Hematopoietic multipotent progenitor cell treated with erythropoietin and hydrocortisone succinate and interleukin-3 and kit ligand, for 17 days (in vitro differentiated cells): ENCODE measurements at regions not wholly inside any gene's neighbourhood (a gene's known extent, or its start where the extent isn't known, plus 50 kb on each side); places are given as distances from the start of the nearest gene placed in this dataset.

Experiments used
- DNase-seq: peaks from one replicate; pipeline ENCODE4 v3.0.0-alpha.2; 2015; ENCODE audit warnings: low spot score

- DNase-seq: no peak
These were observed 369.4 kb downstream of the ZNF536 start for GRCh38 chr19:30741566-30741965.

DNA sequence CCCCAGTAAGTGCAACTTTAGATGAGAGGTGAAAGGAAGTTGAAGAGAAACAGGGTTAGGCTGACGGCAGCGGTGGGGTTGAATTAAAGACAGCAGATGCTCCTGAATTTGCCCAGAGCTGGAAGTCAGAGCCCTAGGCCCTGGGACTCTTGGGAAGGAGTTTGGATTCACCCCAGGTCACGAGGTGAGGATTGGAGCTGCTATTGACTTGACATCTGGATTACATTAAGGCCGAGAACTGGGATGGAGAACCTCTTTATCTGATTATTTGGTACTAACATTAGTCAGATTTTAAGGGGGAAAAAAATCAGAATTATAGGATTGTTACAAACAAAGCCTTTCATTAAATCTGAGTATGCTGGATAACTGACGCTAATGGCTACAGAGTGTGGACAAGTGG, 367.2 kb downstream of the ZNF536 start:
- no peak for DNase-seq

DNA sequence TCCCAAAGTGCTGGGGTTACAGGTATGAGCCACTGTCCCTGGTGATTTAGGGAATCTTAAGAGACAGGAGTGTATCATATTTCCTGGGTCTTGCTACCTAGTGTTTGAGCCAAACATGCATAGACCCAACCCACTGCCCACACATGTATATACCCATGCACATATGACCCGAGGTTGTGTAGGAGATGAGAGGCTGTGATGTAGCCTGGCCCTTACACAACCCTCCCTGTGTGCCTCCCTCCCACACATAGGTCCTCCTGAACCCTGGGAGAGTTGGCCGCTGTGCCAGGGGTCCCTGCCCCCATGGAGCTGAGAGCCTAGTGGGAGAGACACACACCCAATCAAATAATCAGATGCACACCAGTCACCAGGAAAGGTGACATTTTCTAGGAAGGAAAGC, 365.9 kb downstream of the ZNF536 start:
- DNase-seq: no peak

- no peak for DNase-seq
These were observed 362.5 kb downstream of the ZNF536 start for GRCh38 chr19:30734669-30735068.

DNA sequence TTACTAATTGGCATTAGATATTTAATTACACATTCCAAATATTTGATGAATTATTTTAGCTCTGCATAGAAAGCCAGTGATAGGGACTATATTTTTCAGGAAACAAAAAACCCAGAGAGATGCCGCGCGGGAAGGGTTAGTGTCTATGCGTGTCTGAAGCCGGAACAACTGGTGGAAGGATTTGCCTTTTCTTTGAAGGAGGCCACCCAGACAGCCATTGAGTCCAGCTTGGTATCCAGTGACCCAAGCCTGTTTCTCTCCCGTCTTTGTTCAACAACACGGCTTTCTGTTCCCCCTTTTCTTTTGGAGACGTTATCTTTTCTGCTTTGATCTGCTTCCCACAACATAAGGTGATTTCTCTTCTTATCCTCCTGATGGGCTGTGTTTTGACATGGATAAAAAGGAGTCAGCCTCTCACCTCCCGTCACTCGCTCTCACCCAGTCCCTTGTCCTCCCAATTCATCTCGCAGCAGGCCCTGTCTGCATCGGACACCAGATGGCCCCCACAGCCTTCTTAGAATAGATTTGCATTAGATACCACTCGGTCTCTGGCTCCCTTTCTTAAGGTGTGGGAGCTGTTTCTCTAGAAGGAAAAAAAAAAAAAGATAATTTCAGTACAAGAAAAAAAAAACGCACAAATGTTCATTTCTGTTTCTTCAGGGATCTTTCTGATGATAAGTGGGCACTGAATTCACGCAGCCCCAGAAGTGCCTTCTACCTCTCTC, 361.8 kb downstream of the ZNF536 start:
- no peak for DNase-seq

GRCh38 chr19:30731591-30731990, 359.4 kb downstream of the ZNF536 start:
- DNase-seq: no peak

DNA sequence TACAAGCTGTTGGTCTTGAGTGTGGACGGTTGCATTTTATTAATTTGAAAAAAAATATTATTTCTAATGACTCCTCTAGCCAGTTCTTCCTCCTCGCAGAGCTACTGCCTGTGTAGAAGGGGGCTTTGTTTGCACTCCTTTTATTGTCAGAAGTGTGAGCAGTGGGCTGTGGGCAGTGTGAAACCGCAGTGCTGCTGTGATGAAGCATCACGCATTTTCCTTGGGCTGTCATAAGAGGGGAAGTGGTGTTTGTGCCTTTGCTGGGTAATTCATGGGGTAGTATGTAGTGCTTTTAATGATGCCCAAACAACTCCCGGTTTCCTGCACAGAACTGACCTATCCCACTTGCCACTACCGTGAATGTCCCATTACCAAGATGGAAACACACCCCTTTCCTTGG, 357.3 kb downstream of the ZNF536 start:
- DNase-seq: no peak

DNA sequence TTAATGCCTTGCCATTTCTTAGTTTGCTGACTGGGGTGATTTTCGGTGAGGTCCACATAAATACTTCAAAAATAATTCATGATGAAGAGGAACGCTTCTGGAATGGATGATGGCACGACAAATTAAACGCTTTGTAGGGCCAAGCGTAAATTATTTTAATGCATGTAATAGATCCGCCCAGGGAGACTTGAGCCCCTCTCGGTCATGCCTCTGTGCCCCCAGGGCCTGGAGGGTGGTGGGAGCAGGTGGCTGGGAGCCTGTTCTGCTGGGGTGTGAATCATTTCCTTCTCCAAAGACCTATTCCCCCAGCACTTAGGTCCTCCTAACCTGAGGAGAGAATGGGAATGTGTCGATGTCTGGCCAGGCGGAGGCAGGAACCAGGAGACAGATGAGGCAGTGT, 350.6 kb downstream of the ZNF536 start:
- DNase-seq: no peak

DNA sequence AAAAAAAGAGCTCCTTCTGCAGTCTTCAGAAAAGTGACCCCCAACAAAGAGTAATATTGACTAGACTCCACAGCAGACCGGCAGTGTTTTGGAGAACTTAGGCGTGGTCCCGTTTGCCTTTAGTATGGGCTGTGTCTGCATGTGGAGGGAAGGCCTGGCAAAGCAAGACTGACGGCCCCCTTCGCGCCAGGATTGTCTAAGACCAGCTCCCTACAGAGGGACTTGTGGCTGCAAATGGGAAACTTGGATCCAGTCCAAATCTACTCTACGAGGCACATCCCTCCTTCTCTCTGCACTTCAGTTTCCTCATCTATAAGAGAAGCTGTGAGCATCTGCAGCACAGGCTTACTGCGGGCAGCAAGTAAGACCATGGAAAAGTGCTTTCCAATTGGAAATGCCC, 350.0 kb downstream of the ZNF536 start:
- no peak for DNase-seq

GRCh38 chr19:30719999-30720345, 347.8 kb downstream of the ZNF536 start:
- no peak for DNase-seq

GRCh38 chr19:30719189-30719998, 347.2 kb downstream of the ZNF536 start:
- DNase-seq: no peak

- DNase-seq: no peak
These were observed 346.5 kb downstream of the ZNF536 start for GRCh38 chr19:30718707-30719106.

GRCh38 chr19:30718014-30718413, 345.8 kb downstream of the ZNF536 start:
- DNase-seq: no peak

GRCh38 chr19:30717381-30717780, 345.2 kb downstream of the ZNF536 start:
- no peak for DNase-seq

GRCh38 chr19:30712431-30713337, 340.5 kb downstream of the ZNF536 start:
- DNase-seq: no peak

DNA sequence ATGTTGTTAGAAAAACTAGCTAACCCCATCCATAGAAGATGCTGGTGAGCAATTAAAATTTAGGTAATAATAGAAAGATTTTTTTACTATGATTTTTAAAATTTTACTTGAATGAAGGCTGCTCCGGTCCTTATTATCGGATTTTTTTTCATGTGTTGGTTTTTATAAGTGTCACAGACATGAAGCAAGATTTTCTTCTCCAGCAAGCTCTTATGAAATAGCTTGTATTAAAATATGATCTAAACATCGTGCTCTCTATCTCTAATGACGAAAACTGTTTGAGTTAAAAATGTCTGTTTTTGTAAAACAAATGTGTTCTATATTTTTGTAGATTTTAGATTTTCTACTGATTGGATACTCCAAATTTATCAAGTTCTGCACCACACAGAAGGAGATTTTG, 339.6 kb downstream of the ZNF536 start:
- no peak for DNase-seq

DNA sequence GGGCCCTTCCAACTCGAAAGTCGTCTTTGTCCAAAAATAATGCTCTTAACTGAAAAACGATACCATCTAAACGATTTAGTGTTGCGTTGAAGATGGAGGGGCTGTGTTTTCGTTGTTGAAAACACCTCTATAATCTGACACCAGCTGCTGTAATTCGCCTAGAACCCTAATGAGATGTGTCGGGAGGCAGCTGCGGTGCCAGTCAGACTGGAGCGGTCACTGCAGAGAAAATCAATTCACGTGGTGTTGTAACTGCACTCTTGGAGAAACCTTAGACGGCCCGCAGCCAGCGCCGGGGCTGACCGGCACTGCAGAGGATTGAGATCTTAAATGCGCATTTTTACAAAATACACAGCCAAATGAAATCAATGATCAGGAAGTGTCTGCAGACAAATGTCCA, 339.1 kb downstream of the ZNF536 start:
- no peak for DNase-seq

DNA sequence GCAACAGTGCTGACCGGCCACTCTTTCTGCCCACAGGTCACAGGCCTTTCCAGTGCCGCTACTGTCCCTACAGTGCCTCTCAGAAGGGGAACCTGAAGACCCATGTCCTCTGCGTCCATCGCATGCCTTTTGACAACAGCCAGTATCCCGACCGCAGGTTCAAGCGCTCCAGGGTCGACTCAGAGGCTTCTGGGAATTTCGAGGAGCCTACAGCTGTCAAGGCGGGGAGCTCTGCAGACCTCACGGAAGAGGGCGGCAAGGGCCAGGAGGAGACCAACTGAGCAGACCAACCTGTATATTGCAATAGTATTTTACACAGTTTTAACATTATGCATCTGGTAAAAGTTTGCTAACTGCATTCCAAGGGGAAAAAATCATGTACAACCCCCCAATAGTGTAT, 338.5 kb downstream of the ZNF536 start:
- no peak for DNase-seq

- DNase-seq: no peak
These were observed 336.4 kb downstream of the ZNF536 start for GRCh38 chr19:30708416-30709178.

GRCh38 chr19:30704771-30705330, 332.7 kb downstream of the ZNF536 start:
- DNase-seq: no peak

- DNase-seq: no peak
These were observed 331.5 kb downstream of the ZNF536 start for GRCh38 chr19:30703645-30704044.

GRCh38 chr19:30701178-30701577, 329.0 kb downstream of the ZNF536 start:
- DNase-seq: no peak
